A549 (cell line): ENCODE measurements at regions not wholly inside any gene's neighbourhood (a gene's known extent, or its start where the extent isn't known, plus 50 kb on each side); places are given as distances from the start of the nearest gene placed in this dataset.

Experiments
- ATAC-seq, 2 experiments: fragments of 200-7000 bp in 1 of 2; fragments of >200 bp in 1 of 2; cut with Nextera tagmentation in 1 of 2; cut with Tn5 transposase in 1 of 2; 3 replicates each; pipeline versions ENCODE4 v1.8.0 to v1.9.1; 2018 to 2020; ENCODE audit warnings: mild to moderate bottlenecking in 1 of 2, moderate library complexity in 1 of 2
- CTCF ChIA-PET: fragments of 300-600 bp; sonication (Branson Sonifier 250); formaldehyde crosslinking; extraction: SDS; loops from one replicate; lab custom pipeline; 2021; ENCODE audit warnings: antibody characterized with exemption, inconsistent platforms; lab: Yijun Ruan, JAX
- POLR2A ChIA-PET: fragments of 350-600 bp; formaldehyde crosslinking; extraction: SDS; loops from one replicate; lab custom pipeline; 2021; ENCODE audit warnings: antibody characterized with exemption, inconsistent platforms; lab: Yijun Ruan, JAX
- DNase-seq, 2 experiments: peaks; one replicate each; pipeline versions ENCODE4 v3.0.0 to v3.0.0-alpha.2; 2011 to 2016; ENCODE audit warnings: low read depth in 1 of 2, low spot score in 1 of 2
- FAIRE-seq: peaks from 2 replicates; lab custom pipeline; 2011; peaks lifted over from hg19 to GRCh38; lab: Jason Lieb, UNC
- H3K27ac ChIP-seq, 2 experiments: fragments of >200 bp; sonication (Bioruptor Twin); formaldehyde crosslinking; 3 replicates each; pipeline ENCODE4 v1.5.1; 2016 to 2017
- H3K4me1 ChIP-seq: fragments of >200 bp; sonication (Bioruptor Twin); formaldehyde crosslinking; 3 replicates; pipeline ENCODE4 v1.6.1; 2016
- H3K4me2 ChIP-seq: fragments of >200 bp; sonication (Bioruptor Twin); formaldehyde crosslinking; 3 replicates; pipeline ENCODE4 v1.6.1; 2016
- H3K4me3 ChIP-seq: fragments of >200 bp; sonication (Bioruptor Twin); formaldehyde crosslinking; 3 replicates; pipeline ENCODE4 v1.5.1; 2016
- H3K9me3 ChIP-seq: fragments of >200 bp; sonication (Bioruptor Twin); formaldehyde crosslinking; 3 replicates; pipeline ENCODE4 v1.6.1; 2016
- CBX8 ChIP-seq: fragments of 200-600 bp; sonication (generic); IDR thresholded peaks from 2 replicates; pipeline ENCODE4 v1.6.1; 2016
- CEBPB ChIP-seq, 2 experiments: fragments of >200 bp in 1 of 2; sonication (Bioruptor Twin) in 1 of 2; formaldehyde crosslinking in 1 of 2; IDR thresholded peaks; 2 replicates each; pipeline ENCODE4 v1.6.1; 2012 to 2016
- CHD2 ChIP-seq: fragments of 150-350 bp; IDR thresholded peaks from 2 replicates; pipeline ENCODE4 v1.6.1; 2014; ENCODE audit warnings: low read length; ENCODE audit not compliant: partially characterized antibody
- CHD4 ChIP-seq: fragments of 200-600 bp; sonication (generic); IDR thresholded peaks from 2 replicates; pipeline ENCODE4 v1.6.1; 2016; ENCODE audit warnings: antibody characterized with exemption, mild to moderate bottlenecking, borderline replicate concordance
- CTCF ChIP-seq: fragments of >200 bp; sonication (Bioruptor Twin); formaldehyde crosslinking; IDR thresholded peaks from 3 replicates; pipeline ENCODE4 v1.5.1; 2016
- ESRRA ChIP-seq: fragments of 150-350 bp; IDR thresholded peaks from 2 replicates; pipeline ENCODE4 v1.6.1; 2014; ENCODE audit warnings: mild to moderate bottlenecking, low read length, borderline replicate concordance
- FOSB ChIP-seq: fragments of 250-450 bp; sonication (Bioruptor Pico); IDR thresholded peaks from 2 replicates; pipeline ENCODE4 v1.5.0; 2020; ENCODE audit warnings: mild to moderate bottlenecking, moderate library complexity
- FOSL2 ChIP-seq, 2 experiments: fragments of 450-650 bp in 1 of 2; fragments of >200 bp in 1 of 2; sonication (Bioruptor Twin) in 1 of 2; formaldehyde crosslinking; IDR thresholded peaks; 2 replicates each; pipeline versions ENCODE4 v1.5.0 to v1.6.1; 2016 to 2020; ENCODE audit warnings: mild to moderate bottlenecking in 1 of 2, moderate library complexity in 1 of 2
- GATA3 ChIP-seq: IDR thresholded peaks from 2 replicates; pipeline ENCODE4 v1.6.1; 2012; ENCODE audit warnings: borderline replicate concordance
- HEYL ChIP-seq: fragments of 250-450 bp; sonication (Bioruptor Pico); IDR thresholded peaks from 2 replicates; pipeline ENCODE4 v1.8.0; 2021; ENCODE audit warnings: mild to moderate bottlenecking, moderate library complexity
- HOXA7 ChIP-seq: fragments of 250-450 bp; sonication (Bioruptor Pico); IDR thresholded peaks from 2 replicates; pipeline ENCODE4 v1.5.0; 2020; ENCODE audit warnings: mild to moderate bottlenecking, moderate library complexity
- KDM1A ChIP-seq: fragments of 200-600 bp; sonication (generic); IDR thresholded peaks from 2 replicates; pipeline ENCODE4 v1.6.1; 2016; ENCODE audit warnings: low read depth, mild to moderate bottlenecking
- KDM5A ChIP-seq: fragments of 200-600 bp; sonication (generic); IDR thresholded peaks from 2 replicates; pipeline ENCODE4 v1.6.1; 2016; ENCODE audit warnings: antibody characterized with exemption, mild to moderate bottlenecking
- MAX ChIP-seq: IDR thresholded peaks from 2 replicates; pipeline ENCODE4 v1.6.1; 2012
- NR3C1 ChIP-seq: fragments of >200 bp; sonication (Bioruptor Twin); formaldehyde crosslinking; IDR thresholded peaks from 3 replicates; pipeline ENCODE4 v1.6.1; 2017
- PHF8 ChIP-seq: fragments of 200-600 bp; sonication (generic); IDR thresholded peaks from 2 replicates; pipeline ENCODE4 v1.6.1; 2016; ENCODE audit warnings: low read depth, mild to moderate bottlenecking, antibody characterized with exemption, moderate library complexity, borderline replicate concordance
- POLR2A ChIP-seq: IDR thresholded peaks from 2 replicates; pipeline ENCODE4 v1.6.1; 2012; ENCODE audit warnings: mild to moderate bottlenecking, low read length
- RCOR1 ChIP-seq: fragments of 150-350 bp; IDR thresholded peaks from 2 replicates; pipeline ENCODE4 v1.6.1; 2014; ENCODE audit warnings: antibody characterized with exemption, low read length, low read depth
- TFCP2L1 ChIP-seq: fragments of 250-450 bp; sonication (Bioruptor Pico); IDR thresholded peaks from 2 replicates; pipeline ENCODE4 v1.5.0; 2021; ENCODE audit warnings: mild to moderate bottlenecking
- ZSCAN20 ChIP-seq: fragments of 250-450 bp; sonication (Bioruptor Pico); IDR thresholded peaks from 2 replicates; pipeline ENCODE4 v1.8.0; 2022; ENCODE audit warnings: mild to moderate bottlenecking, moderate library complexity
- WGBS: methylation state at CpG from one replicate; pipeline ENCODE4 v1.1.6; 2017; ENCODE audit errors: missing lambda C conversion rate; 5-methylcytosine and 5-hydroxymethylcytosine counted together

GRCh38 chr2:208827109-208827508, 420.5 kb downstream of the PTH2R start:
- ChIA-PET CTCF (no interaction called here), POLR2A (no interaction called here)
- DNase-seq (no peak), FAIRE-seq (no peak)
- H3K4me1 ChIP-seq = no peaks in the 10 kb centered on the region
- WGBS = 37% methylated on average over 3 of the region's 3 CpGs
- H3K27ac ChIP-seq = no peak overlapping the region
- H3K4me2 ChIP-seq = no peak overlapping the region
- no peak overlapping the region for H3K4me3 ChIP-seq
- TF ChIP-seq CHD4 (no peak), KDM1A (no peak)
- TF ChIP-seq, all 56 proteins: peak for 0
- no peaks in the 10 kb centered on the region for H3K9me3 ChIP-seq
- no peak for ATAC-seq

- H3K9me3 ChIP-seq = no peaks in the 10 kb centered on the region
- no peak overlapping the region for H3K4me3 ChIP-seq
- no peak for TF ChIP-seq FOSB
- no peak for TF ChIP-seq GATA3
- TF ChIP-seq HOXA7 (CRISPR knock-in tag) = no peak
- no peak for TF ChIP-seq CTCF
- TF ChIP-seq TFCP2L1 (CRISPR knock-in tag) = no peak
- TF ChIP-seq MAX = no peak
- TF ChIP-seq HEYL (CRISPR knock-in tag) = no peak
- H3K4me2 ChIP-seq = no peak overlapping the region
- ChIA-PET CTCF (interaction anchor here (0.7 to 0.8 kb wide), 2 partner anchors 7 to 448 kb away, joined by 3 to 4 read pairs; no protein-coding TSS in a partner anchor), POLR2A (no interaction called here)
- no peak for FAIRE-seq
- H3K4me1 ChIP-seq = no peaks in the 10 kb centered on the region
- H3K27ac ChIP-seq = no peak overlapping the region
- WGBS = 29% methylated on average over 4 of the region's 4 CpGs
- no peak for ATAC-seq
- no peak for DNase-seq
Measured at GRCh38 chr2:208827549-208828221, 421.1 kb downstream of the PTH2R start.

- ChIA-PET POLR2A (no interaction called here), CTCF (interaction anchor here (1.3 kb wide), 1 partner anchor 593 kb away, joined by 3 read pairs; no protein-coding TSS in a partner anchor)
- no peaks in the 10 kb centered on the region for H3K9me3 ChIP-seq
- 38% methylated on average over 3 of the region's 3 CpGs for WGBS
- H3K27ac ChIP-seq = no peak overlapping the region
- TF ChIP-seq CBX8 (no peak), POLR2A (no peak), ZSCAN20 (CRISPR knock-in tag) (no peak), CEBPB (IDR thresholded peaks at IDR 0.05) (no peak), FOSL2 (IDR thresholded peaks at IDR 0.05) (no peak), FOSL2 (CRISPR knock-in tag; IDR thresholded peaks at IDR 0.05) (no peak), ESRRA (no peak), KDM5A (no peak), CHD2 (no peak), CTCF (no peak), NR3C1 (no peak), PHF8 (no peak), RCOR1 (no peak)
- H3K4me1 ChIP-seq = no peaks in the 10 kb centered on the region
- ATAC-seq (no peak), FAIRE-seq (no peak), DNase-seq (no peak)
- no peak overlapping the region for H3K4me2 ChIP-seq
- no peak overlapping the region for H3K4me3 ChIP-seq
Measured at GRCh38 chr2:208830203-208830602, 423.6 kb downstream of the PTH2R start.
